GM19099 (cell line): ENCODE measurements at regions not wholly inside any gene's neighbourhood (a gene's known extent, or its start where the extent isn't known, plus 50 kb on each side); places are given as distances from the start of the nearest gene placed in this dataset.

Source experiments
- POLR2A ChIP-seq: IDR thresholded peaks from 3 replicates; pipeline ENCODE4 v1.6.1; 2011; ENCODE audit warnings: low read depth; ENCODE audit not compliant: insufficient read length; ENCODE audit errors: extremely low read depth

GRCh38 chr12:128111333-128111732, 155.6 kb upstream of the TMEM132C start:
- TF ChIP-seq POLR2A = no peak

- TF ChIP-seq POLR2A = no peak
Observed at GRCh38 chr12:128111951-128112350, 155.0 kb upstream of the TMEM132C start.

- TF ChIP-seq POLR2A = no peak
Observed at GRCh38 chr12:128114485-128114884, 152.5 kb upstream of the TMEM132C start.

- no peak for TF ChIP-seq POLR2A
Observed at GRCh38 chr12:128116537-128116936, 150.4 kb upstream of the TMEM132C start.

GRCh38 chr12:128120035-128120434, 146.9 kb upstream of the TMEM132C start:
- TF ChIP-seq POLR2A = no peak

GRCh38 chr12:128121424-128121823, 145.5 kb upstream of the TMEM132C start:
- no peak for TF ChIP-seq POLR2A

- TF ChIP-seq POLR2A = no peak
Observed at GRCh38 chr12:128123096-128123495, 143.9 kb upstream of the TMEM132C start.

- TF ChIP-seq POLR2A = no peak
Observed at GRCh38 chr12:128131955-128132354, 135.0 kb upstream of the TMEM132C start.

- TF ChIP-seq POLR2A = no peak
Observed at GRCh38 chr12:128133321-128134073, 133.5 kb upstream of the TMEM132C start.

- no peak for TF ChIP-seq POLR2A
Observed at GRCh38 chr12:128137140-128137539, 129.8 kb upstream of the TMEM132C start.

- TF ChIP-seq POLR2A = no peak
Observed at GRCh38 chr12:128138125-128138524, 128.8 kb upstream of the TMEM132C start.

GRCh38 chr12:128140551-128140950, 126.4 kb upstream of the TMEM132C start:
- TF ChIP-seq POLR2A = no peak

- no peak for TF ChIP-seq POLR2A
Observed at GRCh38 chr12:128150961-128151360, 116.0 kb upstream of the TMEM132C start.

GRCh38 chr12:128155571-128155970, 111.4 kb upstream of the TMEM132C start:
- TF ChIP-seq POLR2A = no peak

- no peak for TF ChIP-seq POLR2A
Observed at GRCh38 chr12:128163086-128163485, 103.9 kb upstream of the TMEM132C start.

GRCh38 chr12:128164533-128164932, 102.4 kb upstream of the TMEM132C start:
- TF ChIP-seq POLR2A = no peak

GRCh38 chr12:128165387-128165786, 101.6 kb upstream of the TMEM132C start:
- TF ChIP-seq POLR2A = no peak
